Liver (tissue), 8 donors: ENCODE measurements at regions not wholly inside any gene's neighbourhood (a gene's known extent, or its start where the extent isn't known, plus 50 kb on each side); places are given as distances from the start of the nearest gene placed in this dataset.

Experiments used
- DNase-seq: peaks from one replicate; pipeline ENCODE4 v3.0.0-alpha.2; 2017; ENCODE audit warnings: low spot score
- H3K27ac ChIP-seq, 2 donors: one replicate each; pipeline ENCODE4 v1.7.0; 2013; ENCODE audit warnings: inconsistent platforms in 2 of 2, low read length in 2 of 2, control low read depth in 1 of 2, low read depth in 1 of 2, mild to moderate bottlenecking in 1 of 2
- H3K27me3 ChIP-seq, 4 donors: one replicate each; pipeline versions ENCODE4 v1.6.1 to v1.7.0; 2013; ENCODE audit warnings: low read length in 3 of 4, inconsistent platforms in 1 of 4, mild to moderate bottlenecking in 1 of 4, moderate library complexity in 1 of 4; ENCODE audit not compliant: control insufficient read depth in 4 of 4, insufficient read depth in 4 of 4
- H3K36me3 ChIP-seq, 4 donors: one replicate each; pipeline versions ENCODE4 v1.6.1 to v1.7.0; 2013; ENCODE audit warnings: low read length in 3 of 4, mild to moderate bottlenecking in 3 of 4, low read depth in 1 of 4, moderate library complexity in 1 of 4; ENCODE audit not compliant: control insufficient read depth in 4 of 4, insufficient read depth in 3 of 4
- H3K4me1 ChIP-seq, 4 donors: one replicate each; pipeline versions ENCODE4 v1.6.1 to v1.7.0; 2013; ENCODE audit warnings: low read length in 3 of 4, mild to moderate bottlenecking in 3 of 4, moderate library complexity in 1 of 4; ENCODE audit not compliant: control insufficient read depth in 4 of 4, insufficient read depth in 4 of 4
- H3K4me3 ChIP-seq, 3 donors: one replicate each; pipeline versions ENCODE4 v1.6.1 to v1.7.0; 2013; ENCODE audit warnings: low read length in 3 of 3, control low read depth in 1 of 3, low read depth in 1 of 3, mild to moderate bottlenecking in 1 of 3
- H3K9ac ChIP-seq, 2 donors: one replicate each; pipeline ENCODE4 v1.7.0; 2013; ENCODE audit warnings: low read length in 2 of 2, mild to moderate bottlenecking in 2 of 2, moderate library complexity in 2 of 2, control low read depth in 1 of 2, low read depth in 1 of 2
- H3K9me3 ChIP-seq, 4 donors: one replicate each; pipeline versions ENCODE4 v1.6.1 to v1.7.0; 2013; ENCODE audit warnings: low read length in 3 of 4; ENCODE audit not compliant: control insufficient read depth in 4 of 4
- EGR1 ChIP-seq, 2 donors: IDR thresholded peaks; 2 replicates each; pipeline ENCODE4 v1.6.1; 2016 to 2018; ENCODE audit warnings: antibody characterized with exemption in 2 of 2, low read depth in 2 of 2
- FOXA1 ChIP-seq: IDR thresholded peaks from 2 replicates; pipeline ENCODE4 v1.6.1; 2016; ENCODE audit warnings: antibody characterized with exemption
- HNF4A ChIP-seq, 2 donors: conservative IDR thresholded peaks; 2 replicates each; pipeline ENCODE4 v1.6.1; 2016; ENCODE audit warnings: antibody characterized with exemption in 2 of 2, mild to moderate bottlenecking in 2 of 2
- HNF4G ChIP-seq: IDR thresholded peaks from 2 replicates; pipeline ENCODE4 v1.6.1; 2016; ENCODE audit warnings: antibody characterized with exemption
- JUND ChIP-seq, 2 donors: IDR thresholded peaks; 2 replicates each; pipeline ENCODE4 v1.6.1; 2016; ENCODE audit warnings: antibody characterized with exemption in 2 of 2
- NR2F2 ChIP-seq: IDR thresholded peaks from 2 replicates; pipeline ENCODE4 v1.6.1; 2016; ENCODE audit warnings: antibody characterized with exemption
- RXRA ChIP-seq, 2 donors: IDR thresholded peaks; 2 replicates each; pipeline ENCODE4 v1.6.1; 2017 to 2018; ENCODE audit warnings: antibody characterized with exemption in 2 of 2, mild to moderate bottlenecking in 1 of 2
- SP1 ChIP-seq: IDR thresholded peaks from 2 replicates; pipeline ENCODE4 v1.6.1; 2018; ENCODE audit warnings: antibody characterized with exemption, mild to moderate bottlenecking
- TAF1 ChIP-seq: conservative IDR thresholded peaks from 2 replicates; pipeline ENCODE4 v1.6.1; 2016; ENCODE audit warnings: antibody characterized with exemption, mild to moderate bottlenecking
- WGBS: extraction: QIAGEN DNeasy Blood & Tissue Kit; methylation state at CpG from one replicate; pipeline ENCODE4 v1.1.7; 2013; 5-methylcytosine and 5-hydroxymethylcytosine counted together
- TF ChIP-seq, protein P1 (sequence below): fragments of 150-350 bp; IDR thresholded peaks from 2 replicates; pipeline ENCODE4 v1.5.1; 2017; ENCODE audit warnings: improper control_type of control experiment, low read depth, low read length; ENCODE audit not compliant: missing input control
- TF ChIP-seq, protein P2 (sequence below): IDR thresholded peaks from 2 replicates; pipeline ENCODE4 v1.6.1; 2016; ENCODE audit warnings: antibody characterized with exemption, mild to moderate bottlenecking
- TF ChIP-seq, protein P3 (sequence below): IDR thresholded peaks from 2 replicates; pipeline ENCODE4 v1.6.1; 2016; ENCODE audit warnings: antibody characterized with exemption
- TF ChIP-seq, protein P4 (sequence below): IDR thresholded peaks from 2 replicates; pipeline ENCODE4 v1.6.1; 2016; ENCODE audit warnings: antibody characterized with exemption
- donor health status: healthy.
- donor health status: healthy.
- donor health status: healthy.
- donor health status: healthy.
- donor health status: healthy.

DNA sequence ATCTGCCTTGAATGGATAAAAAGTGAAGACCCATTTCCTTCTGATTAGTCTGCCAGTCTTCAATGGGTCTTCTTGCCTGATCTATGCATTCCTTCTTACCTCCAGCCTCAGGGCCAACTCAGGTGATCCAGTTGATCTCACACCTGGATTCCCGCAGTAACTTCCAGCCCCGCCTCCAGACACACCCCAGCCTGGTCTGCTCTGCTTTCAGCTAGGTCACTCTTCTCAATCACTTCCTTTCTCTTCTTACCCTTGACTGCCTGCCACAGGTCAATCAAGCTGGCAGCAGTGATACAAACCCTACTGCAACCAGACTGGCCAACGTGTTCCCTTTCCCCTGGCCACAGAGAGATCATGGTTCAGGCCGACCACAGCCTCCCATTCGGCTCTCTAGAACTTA is 263.6 kb downstream of the ZNF516 start (continued):
- no peak for TF ChIP-seq RXRA (IDR thresholded peaks at IDR 0.05)
- TF ChIP-seq HNF4A (conservative IDR thresholded peaks at IDR 0.05): no peak
- no peak for TF ChIP-seq HNF4G
- TF ChIP-seq, protein P1, sequence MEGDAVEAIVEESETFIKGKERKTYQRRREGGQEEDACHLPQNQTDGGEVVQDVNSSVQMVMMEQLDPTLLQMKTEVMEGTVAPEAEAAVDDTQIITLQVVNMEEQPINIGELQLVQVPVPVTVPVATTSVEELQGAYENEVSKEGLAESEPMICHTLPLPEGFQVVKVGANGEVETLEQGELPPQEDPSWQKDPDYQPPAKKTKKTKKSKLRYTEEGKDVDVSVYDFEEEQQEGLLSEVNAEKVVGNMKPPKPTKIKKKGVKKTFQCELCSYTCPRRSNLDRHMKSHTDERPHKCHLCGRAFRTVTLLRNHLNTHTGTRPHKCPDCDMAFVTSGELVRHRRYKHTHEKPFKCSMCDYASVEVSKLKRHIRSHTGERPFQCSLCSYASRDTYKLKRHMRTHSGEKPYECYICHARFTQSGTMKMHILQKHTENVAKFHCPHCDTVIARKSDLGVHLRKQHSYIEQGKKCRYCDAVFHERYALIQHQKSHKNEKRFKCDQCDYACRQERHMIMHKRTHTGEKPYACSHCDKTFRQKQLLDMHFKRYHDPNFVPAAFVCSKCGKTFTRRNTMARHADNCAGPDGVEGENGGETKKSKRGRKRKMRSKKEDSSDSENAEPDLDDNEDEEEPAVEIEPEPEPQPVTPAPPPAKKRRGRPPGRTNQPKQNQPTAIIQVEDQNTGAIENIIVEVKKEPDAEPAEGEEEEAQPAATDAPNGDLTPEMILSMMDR: no peak
- TF ChIP-seq FOXA1: no peak
- TF ChIP-seq TAF1: no peak
- no peak for TF ChIP-seq JUND (IDR thresholded peaks at IDR 0.05)
- TF ChIP-seq SP1: no peak

DNA sequence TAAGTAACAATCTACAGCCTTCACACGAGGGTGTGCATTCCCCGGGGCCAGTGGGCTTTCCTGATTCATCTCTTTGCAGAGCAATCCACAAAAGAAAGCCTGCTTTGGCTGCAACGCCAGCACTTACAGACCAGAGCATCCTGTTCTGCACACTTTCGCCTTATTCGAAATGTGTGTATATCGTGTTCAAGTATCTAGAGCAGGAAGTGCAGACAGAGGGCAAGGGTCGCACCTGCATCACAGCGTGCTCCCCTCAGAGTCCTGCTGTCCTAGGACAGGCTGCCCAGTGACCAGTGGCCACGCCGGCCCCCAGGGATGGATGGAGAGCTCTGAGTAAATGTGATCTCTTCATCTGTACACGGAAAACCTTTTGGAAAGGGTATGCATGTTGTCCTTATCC is 264.3 kb downstream of the ZNF516 start:
- Histone ChIP-seq H3K27ac (no peak overlapping the region), H3K27me3 (no peaks in the 10 kb centered on the region), H3K36me3 (no peaks in the 10 kb centered on the region), H3K9ac (no peak overlapping the region), H3K4me1 (no peaks in the 10 kb centered on the region), H3K9me3 (peaks cover 0 to 4% (median 0%) of the 10 kb centered on the region in 4 donors), H3K4me3 (no peak overlapping the region)
- TF ChIP-seq HNF4G (no peak), EGR1 (IDR thresholded peaks at IDR 0.05; ENCODE audit: low read depth in 2 of 2) (no peak), FOXA1 (no peak), NR2F2 (no peak), TAF1 (no peak), HNF4A (conservative IDR thresholded peaks at IDR 0.05) (no peak)
- TF ChIP-seq, protein P2, sequence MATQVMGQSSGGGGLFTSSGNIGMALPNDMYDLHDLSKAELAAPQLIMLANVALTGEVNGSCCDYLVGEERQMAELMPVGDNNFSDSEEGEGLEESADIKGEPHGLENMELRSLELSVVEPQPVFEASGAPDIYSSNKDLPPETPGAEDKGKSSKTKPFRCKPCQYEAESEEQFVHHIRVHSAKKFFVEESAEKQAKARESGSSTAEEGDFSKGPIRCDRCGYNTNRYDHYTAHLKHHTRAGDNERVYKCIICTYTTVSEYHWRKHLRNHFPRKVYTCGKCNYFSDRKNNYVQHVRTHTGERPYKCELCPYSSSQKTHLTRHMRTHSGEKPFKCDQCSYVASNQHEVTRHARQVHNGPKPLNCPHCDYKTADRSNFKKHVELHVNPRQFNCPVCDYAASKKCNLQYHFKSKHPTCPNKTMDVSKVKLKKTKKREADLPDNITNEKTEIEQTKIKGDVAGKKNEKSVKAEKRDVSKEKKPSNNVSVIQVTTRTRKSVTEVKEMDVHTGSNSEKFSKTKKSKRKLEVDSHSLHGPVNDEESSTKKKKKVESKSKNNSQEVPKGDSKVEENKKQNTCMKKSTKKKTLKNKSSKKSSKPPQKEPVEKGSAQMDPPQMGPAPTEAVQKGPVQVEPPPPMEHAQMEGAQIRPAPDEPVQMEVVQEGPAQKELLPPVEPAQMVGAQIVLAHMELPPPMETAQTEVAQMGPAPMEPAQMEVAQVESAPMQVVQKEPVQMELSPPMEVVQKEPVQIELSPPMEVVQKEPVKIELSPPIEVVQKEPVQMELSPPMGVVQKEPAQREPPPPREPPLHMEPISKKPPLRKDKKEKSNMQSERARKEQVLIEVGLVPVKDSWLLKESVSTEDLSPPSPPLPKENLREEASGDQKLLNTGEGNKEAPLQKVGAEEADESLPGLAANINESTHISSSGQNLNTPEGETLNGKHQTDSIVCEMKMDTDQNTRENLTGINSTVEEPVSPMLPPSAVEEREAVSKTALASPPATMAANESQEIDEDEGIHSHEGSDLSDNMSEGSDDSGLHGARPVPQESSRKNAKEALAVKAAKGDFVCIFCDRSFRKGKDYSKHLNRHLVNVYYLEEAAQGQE: no peak
- TF ChIP-seq, protein P1: no peak
- TF ChIP-seq, protein P3, sequence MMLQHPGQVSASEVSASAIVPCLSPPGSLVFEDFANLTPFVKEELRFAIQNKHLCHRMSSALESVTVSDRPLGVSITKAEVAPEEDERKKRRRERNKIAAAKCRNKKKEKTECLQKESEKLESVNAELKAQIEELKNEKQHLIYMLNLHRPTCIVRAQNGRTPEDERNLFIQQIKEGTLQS: no peak
- TF ChIP-seq, protein P4, sequence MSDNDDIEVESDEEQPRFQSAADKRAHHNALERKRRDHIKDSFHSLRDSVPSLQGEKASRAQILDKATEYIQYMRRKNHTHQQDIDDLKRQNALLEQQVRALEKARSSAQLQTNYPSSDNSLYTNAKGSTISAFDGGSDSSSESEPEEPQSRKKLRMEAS: no peak
- 66% methylated on average over 11 of the region's 11 CpGs for WGBS
- DNase-seq: no peak
